HepG2 (cell line): ENCODE measurements at regions not wholly inside any gene's neighbourhood (a gene's known extent, or its start where the extent isn't known, plus 50 kb on each side); places are given as distances from the start of the nearest gene placed in this dataset.

ENCODE experiments used
- ATAC-seq: fragments of 200-7000 bp; cut with Tn5 transposase; 3 replicates; pipeline ENCODE4 v1.9.1; 2020; ENCODE audit warnings: mild to moderate bottlenecking, moderate library complexity
- BruUV-seq: library from RNA; stranded (reverse); fragments of 400-500 nt; replicated peaks from 2 replicates; lab custom pipeline; 2021; lab: Mats Ljungman, UMichigan
- CTCF ChIA-PET: fragments of 300-600 bp; formaldehyde crosslinking; extraction: SDS; loops from one replicate; lab custom pipeline; 2021; ENCODE audit warnings: low total read pairs, inconsistent platforms, low intra/inter-chr PET ratio; lab: Yijun Ruan, JAX
- POLR2A ChIA-PET: fragments of 350-600 bp; sonication (Branson Sonifier 250); formaldehyde crosslinking; loops from one replicate; lab custom pipeline; 2020; ENCODE audit warnings: antibody characterized with exemption, inconsistent platforms; lab: Yijun Ruan, JAX
- DNase-seq: peaks from one replicate; pipeline ENCODE4 v3.0.0-alpha.2; 2015; ENCODE audit warnings: low spot score
- FAIRE-seq: peaks from 3 replicates; lab custom pipeline; 2011; peaks lifted over from hg19 to GRCh38; lab: Jason Lieb, UNC
- H2AFZ ChIP-seq: one replicate; pipeline ENCODE4 v1.6.1; 2011; ENCODE audit warnings: low read length, inconsistent platforms
- H3K27ac ChIP-seq: fragments of 300-600 bp; 3 replicates; pipeline ENCODE4 v1.8.0; 2011; ENCODE audit warnings: mixed run types, mild to moderate bottlenecking, mixed read lengths, low read length, inconsistent platforms; ENCODE audit not compliant: insufficient read depth; ENCODE audit errors: extremely low read length
- H3K27me3 ChIP-seq, 2 experiments: fragments of 200-600 bp in 1 of 2; 2 replicates in 1 of 2; 3 replicates in 1 of 2; pipeline versions ENCODE4 v1.6.0 to v1.8.0; 2011; ENCODE audit warnings: low read length in 2 of 2, mild to moderate bottlenecking in 2 of 2, moderate library complexity in 2 of 2, inconsistent platforms in 1 of 2; ENCODE audit not compliant: insufficient read depth in 2 of 2, control insufficient read depth in 1 of 2
- H3K36me3 ChIP-seq, 2 experiments: fragments of 200-600 bp in 1 of 2; replicated peaks in 1 of 2; 2 replicates in 1 of 2; 3 replicates in 1 of 2; pipeline versions ENCODE4 v1.5.1 to v1.8.0; 2011; ENCODE audit warnings: low read length in 2 of 2, inconsistent platforms in 1 of 2; ENCODE audit not compliant: insufficient read depth in 2 of 2, control insufficient read depth in 1 of 2
- H3K4me1 ChIP-seq: 2 replicates; pipeline ENCODE4 v1.5.1; 2012; ENCODE audit warnings: low read length, inconsistent platforms; ENCODE audit not compliant: insufficient read depth
- H3K4me2 ChIP-seq: 2 replicates; pipeline ENCODE4 v1.6.0; 2011; ENCODE audit warnings: low read depth, low read length, inconsistent platforms
- H3K4me3 ChIP-seq, 3 experiments: fragments of 200-600 bp in 1 of 3; sonication (generic), shearing (Covaris generic) in 1 of 3; replicated peaks in 1 of 3; 2 replicates each; pipeline ENCODE4 v1.5.1; 2011 to 2016; ENCODE audit warnings: low read length in 3 of 3, inconsistent platforms in 2 of 3, low read depth in 2 of 3, mild to moderate bottlenecking in 2 of 3, control low read depth in 1 of 3, mixed read lengths in 1 of 3; ENCODE audit not compliant: insufficient read depth in 1 of 3
- H3K79me2 ChIP-seq: one replicate; pipeline ENCODE4 v1.6.1; 2011; ENCODE audit warnings: low read length, inconsistent platforms; ENCODE audit not compliant: insufficient read depth
- H3K9ac ChIP-seq: 2 replicates; pipeline ENCODE4 v1.6.0; 2011; ENCODE audit warnings: mild to moderate bottlenecking, low read depth, low read length, inconsistent platforms; ENCODE audit not compliant: insufficient read depth
- H3K9me3 ChIP-seq: 2 replicates; pipeline ENCODE4 v1.5.1; 2012; ENCODE audit warnings: mild to moderate bottlenecking, low read length
- H4K20me1 ChIP-seq: 2 replicates; pipeline ENCODE4 v1.6.0; 2011; ENCODE audit warnings: inconsistent platforms, mild to moderate bottlenecking, low read length, moderate library complexity; ENCODE audit not compliant: insufficient read depth
- E2F5 ChIP-seq: sonication (generic); formaldehyde crosslinking; conservative IDR thresholded peaks from 2 replicates; pipeline ENCODE4 v1.4.0; 2020; ENCODE audit warnings: missing genetic modification reagents
- GMEB2 ChIP-seq: IDR thresholded peaks from 2 replicates; pipeline ENCODE4 v1.6.1; 2016; ENCODE audit warnings: missing biosample characterization, missing genetic modification reagents, low read depth
- MIER2 ChIP-seq: IDR thresholded peaks from 2 replicates; pipeline ENCODE4 v1.6.1; 2016; ENCODE audit warnings: missing biosample characterization, missing genetic modification reagents
- PRDM10 ChIP-seq: sonication (generic); formaldehyde crosslinking; IDR thresholded peaks from 2 replicates; pipeline ENCODE4 v1.4.0; 2020; ENCODE audit warnings: low read depth, missing genetic modification reagents
- ZNF547 ChIP-seq: sonication (generic); formaldehyde crosslinking; IDR thresholded peaks from 2 replicates; pipeline ENCODE4 v1.5.1; 2020; ENCODE audit warnings: mild to moderate bottlenecking, missing genetic modification reagents
- ZNF609 ChIP-seq: sonication (generic); formaldehyde crosslinking; IDR thresholded peaks from 2 replicates; pipeline ENCODE4 v1.4.0; 2020; ENCODE audit warnings: mild to moderate bottlenecking, missing genetic modification reagents, borderline replicate concordance
- ZSCAN29 ChIP-seq: sonication (generic); formaldehyde crosslinking; conservative IDR thresholded peaks from 2 replicates; pipeline ENCODE4 v1.4.0; 2020; ENCODE audit warnings: mild to moderate bottlenecking, missing genetic modification reagents
- WGBS: methylation state at CpG from one replicate; pipeline ENCODE4 v1.1.6; 2017; ENCODE audit warnings: low lambda C conversion rate; 5-methylcytosine and 5-hydroxymethylcytosine counted together
- in situ Hi-C: cut with HindIII; loops from 2 replicates; pipeline ENCODE4 v1.10.0; 2017; ENCODE audit warnings: low pct_unique_long_range_greater_than_20kb; ENCODE audit not compliant: extremely low pct_ligation_motif_present
- intact Hi-C: fragments of 100-400 bp; cut with micrococcal nuclease; formaldehyde crosslinking; loops from one replicate; pipeline ENCODE4 v1.10.0; 2022; ENCODE audit not compliant: unreplicated experiment

GRCh38 chr2:53530126-53530525 lies 237.5 kb upstream of the CHAC2 start:
- Histone ChIP-seq H2AFZ (no peak overlapping the region), H3K9me3 (no peaks in the 10 kb centered on the region; the same call in 1 of the 2 replicates), H3K27me3 (no peaks in the 10 kb centered on the region), H3K4me1 (no peaks in the 10 kb centered on the region), H3K79me2 (no peaks in the 10 kb centered on the region), H3K9ac (no peak overlapping the region), H4K20me1 (no peaks in the 10 kb centered on the region), H3K4me3 (no peak overlapping the region), H3K4me2 (no peak overlapping the region), H3K27ac (no peak overlapping the region), H3K36me3 (no peaks in the 10 kb centered on the region)
- in situ Hi-C loops = no loop called here
- POLR2A ChIA-PET = no interaction called here
- FAIRE-seq (no peak), ATAC-seq (no peak), DNase-seq (no peak)
- BruUV-seq = no TSS peak
- TF ChIP-seq E2F5 (CRISPR knock-in tag) = no peak
- no peak for TF ChIP-seq MIER2 (CRISPR knock-in tag)
- TF ChIP-seq PRDM10 = no peak
- CTCF ChIA-PET = no interaction called here
- intact Hi-C loops = no loop called here

- H3K9ac ChIP-seq = no peak overlapping the region
- no peaks in the 10 kb centered on the region for H4K20me1 ChIP-seq
- H3K27ac ChIP-seq = no peak overlapping the region
- H3K27me3 ChIP-seq = no peaks in the 10 kb centered on the region
- no peak for FAIRE-seq
- H3K4me1 ChIP-seq = no peaks in the 10 kb centered on the region
- H3K9me3 ChIP-seq = no peaks in the 10 kb centered on the region; the same call in 1 of the 2 replicates
- no peak for ATAC-seq
- H3K4me2 ChIP-seq = no peak overlapping the region
- ChIA-PET POLR2A (no interaction called here), CTCF (no interaction called here)
- intact Hi-C loops (no loop called here), in situ Hi-C loops (no loop called here)
- DNase-seq = no peak
- no peaks in the 10 kb centered on the region for H3K79me2 ChIP-seq
- no peak overlapping the region for H3K4me3 ChIP-seq
- no peaks in the 10 kb centered on the region for H3K36me3 ChIP-seq
- H2AFZ ChIP-seq = no peak overlapping the region
- 0% methylated on average over 2 of the region's 2 CpGs for WGBS
- BruUV-seq = no TSS peak
- TF ChIP-seq ZSCAN29 (CRISPR knock-in tag) (no peak), ZNF609 (CRISPR knock-in tag) (no peak), ZNF547 (CRISPR knock-in tag) (no peak), GMEB2 (no peak)
Observed at GRCh38 chr2:53527056-53527455, 240.5 kb upstream of the CHAC2 start.
